ENCODE measurements at regions not wholly inside any gene's neighbourhood (a gene's known extent, or its start where the extent isn't known, plus 50 kb on each side); places are given as distances from the start of the nearest gene placed in this dataset.
"Not testable (repeated sequence)": the region's sequence is repeated elsewhere in the genome, so short reads cannot be mapped to it uniquely, and the experiment has no call there.

GRCh38 chr13:80897641-80898040, 556.7 kb upstream of the SPRY2 start:
- H3K36me3 ChIP-seq (ENCODE audit: control insufficient read depth in 4 of 4, insufficient read depth in 4 of 4, low read length in 3 of 4); H3K27me3 ChIP-seq (replicated peaks in 2 of 5; ENCODE audit: control insufficient read depth in 4 of 5, insufficient read depth in 5 of 5, low read length in 4 of 5); CTCF ChIA-PET; POLR2A ChIA-PET; H3K27ac ChIP-seq (ENCODE audit: insufficient read depth in 1 of 2, low read depth in 1 of 2, low read length in 2 of 2, poor library complexity in 1 of 2, severe bottlenecking in 2 of 2); H3K4me3 ChIP-seq (ENCODE audit: control insufficient read depth in 1 of 7, extremely low read depth in 1 of 7, insufficient read depth in 4 of 7, low read depth in 2 of 7, low read length in 6 of 7); H3K4me1 ChIP-seq (ENCODE audit: control extremely low read depth in 1 of 4, control insufficient read depth in 4 of 4, insufficient read depth in 4 of 4, low read length in 3 of 4); H3K9me3 ChIP-seq (ENCODE audit: control extremely low read depth in 1 of 5, control insufficient read depth in 4 of 5, insufficient read depth in 2 of 5, low read depth in 1 of 5, low read length in 4 of 5): not testable (repeated sequence)
- DNase-seq, result peak; percentile 34 to 80 (median 70)
- WGBS (ENCODE audit: insufficient coverage), result 15% methylated on average over 2 of the region's 4 CpGs

- DNase-seq, result no peak
- ChIA-PET POLR2A (no interaction called here), CTCF (no interaction called here)
- Histone ChIP-seq H3K4me1 (ENCODE audit: control extremely low read depth in 1 of 4, control insufficient read depth in 4 of 4, insufficient read depth in 4 of 4, low read length in 3 of 4) (no peaks in the 10 kb centered on the region), H3K9me3 (ENCODE audit: control extremely low read depth in 1 of 5, control insufficient read depth in 4 of 5, insufficient read depth in 2 of 5, low read depth in 1 of 5, low read length in 4 of 5) (no peaks in the 10 kb centered on the region), H3K27me3 (replicated peaks in 2 of 5; ENCODE audit: control insufficient read depth in 4 of 5, insufficient read depth in 5 of 5, low read length in 4 of 5) (no peaks in the 10 kb centered on the region), H3K27ac (ENCODE audit: insufficient read depth in 1 of 2, low read depth in 1 of 2, low read length in 2 of 2, poor library complexity in 1 of 2, severe bottlenecking in 2 of 2) (no peak overlapping the region), H3K36me3 (ENCODE audit: control insufficient read depth in 4 of 4, insufficient read depth in 4 of 4, low read length in 3 of 4) (no peaks in the 10 kb centered on the region), H3K4me3 (ENCODE audit: control insufficient read depth in 1 of 7, extremely low read depth in 1 of 7, insufficient read depth in 4 of 7, low read depth in 2 of 7, low read length in 6 of 7) (no peak overlapping the region)
- WGBS (ENCODE audit: insufficient coverage), result no CpG with 5 or more reads among the region's 1 CpG
Observed at GRCh38 chr13:80894917-80895316, 554.0 kb upstream of the SPRY2 start.

GRCh38 chr13:80889829-80890228, 548.9 kb upstream of the SPRY2 start:
- POLR2A ChIA-PET, result no interaction called here
- no peaks in the 10 kb centered on the region for H3K4me1 ChIP-seq (ENCODE audit: control extremely low read depth in 1 of 4, control insufficient read depth in 4 of 4, insufficient read depth in 4 of 4, low read length in 3 of 4)
- no CpG with 5 or more reads among the region's 1 CpG for WGBS (ENCODE audit: insufficient coverage)

GRCh38 chr13:80888390-80888789, 547.5 kb upstream of the SPRY2 start:
- Histone ChIP-seq H3K4me1 (ENCODE audit: control extremely low read depth in 1 of 4, control insufficient read depth in 4 of 4, insufficient read depth in 4 of 4, low read length in 3 of 4) (no peaks in the 10 kb centered on the region), H3K36me3 (ENCODE audit: control insufficient read depth in 4 of 4, insufficient read depth in 4 of 4, low read length in 3 of 4) (no peaks in the 10 kb centered on the region), H3K9me3 (ENCODE audit: control extremely low read depth in 1 of 5, control insufficient read depth in 4 of 5, insufficient read depth in 2 of 5, low read depth in 1 of 5, low read length in 4 of 5) (no peaks in the 10 kb centered on the region), H3K27me3 (replicated peaks in 2 of 5; ENCODE audit: control insufficient read depth in 4 of 5, insufficient read depth in 5 of 5, low read length in 4 of 5) (no peaks in the 10 kb centered on the region), H3K27ac (ENCODE audit: insufficient read depth in 1 of 2, low read depth in 1 of 2, low read length in 2 of 2, poor library complexity in 1 of 2, severe bottlenecking in 2 of 2) (no peak overlapping the region), H3K4me3 (ENCODE audit: control insufficient read depth in 1 of 7, extremely low read depth in 1 of 7, insufficient read depth in 4 of 7, low read depth in 2 of 7, low read length in 6 of 7) (no peak overlapping the region)
- POLR2A ChIA-PET, result no interaction called here
- WGBS (ENCODE audit: insufficient coverage), result 94% methylated on average over 2 of the region's 2 CpGs
- CTCF ChIA-PET, result no interaction called here
- DNase-seq, result no peak

More at GRCh38 chr13:80889829-80890228, 548.9 kb upstream of the SPRY2 start:
- DNase-seq, result no peak
- Histone ChIP-seq H3K9me3 (ENCODE audit: control extremely low read depth in 1 of 5, control insufficient read depth in 4 of 5, insufficient read depth in 2 of 5, low read depth in 1 of 5, low read length in 4 of 5) (no peaks in the 10 kb centered on the region), H3K27ac (ENCODE audit: insufficient read depth in 1 of 2, low read depth in 1 of 2, low read length in 2 of 2, poor library complexity in 1 of 2, severe bottlenecking in 2 of 2) (no peak overlapping the region), H3K4me3 (ENCODE audit: control insufficient read depth in 1 of 7, extremely low read depth in 1 of 7, insufficient read depth in 4 of 7, low read depth in 2 of 7, low read length in 6 of 7) (no peak overlapping the region), H3K27me3 (replicated peaks in 2 of 5; ENCODE audit: control insufficient read depth in 4 of 5, insufficient read depth in 5 of 5, low read length in 4 of 5) (no peaks in the 10 kb centered on the region), H3K36me3 (ENCODE audit: control insufficient read depth in 4 of 4, insufficient read depth in 4 of 4, low read length in 3 of 4) (no peaks in the 10 kb centered on the region)
- CTCF ChIA-PET, result no interaction called here

- POLR2A ChIA-PET, result no interaction called here
- whole genome bisulfite sequencing (ENCODE audit: insufficient coverage), result no CpG with 5 or more reads among the region's 1 CpG
- H3K36me3 ChIP-seq (ENCODE audit: control insufficient read depth in 4 of 4, insufficient read depth in 4 of 4, low read length in 3 of 4), result no peaks in the 10 kb centered on the region
- no peak overlapping the region for H3K4me3 ChIP-seq (ENCODE audit: control insufficient read depth in 1 of 7, extremely low read depth in 1 of 7, insufficient read depth in 4 of 7, low read depth in 2 of 7, low read length in 6 of 7)
- CTCF ChIA-PET, result no interaction called here
- DNase-seq, result no peak
- H3K27me3 ChIP-seq (replicated peaks in 2 of 5; ENCODE audit: control insufficient read depth in 4 of 5, insufficient read depth in 5 of 5, low read length in 4 of 5), result no peaks in the 10 kb centered on the region
- H3K9me3 ChIP-seq (ENCODE audit: control extremely low read depth in 1 of 5, control insufficient read depth in 4 of 5, insufficient read depth in 2 of 5, low read depth in 1 of 5, low read length in 4 of 5), result no peaks in the 10 kb centered on the region
- peaks cover 0 to 7% (median 2%) of the 10 kb centered on the region in 4 experiments for H3K4me1 ChIP-seq (ENCODE audit: control extremely low read depth in 1 of 4, control insufficient read depth in 4 of 4, insufficient read depth in 4 of 4, low read length in 3 of 4)
- no peak overlapping the region for H3K27ac ChIP-seq (ENCODE audit: insufficient read depth in 1 of 2, low read depth in 1 of 2, low read length in 2 of 2, poor library complexity in 1 of 2, severe bottlenecking in 2 of 2)
Observed at GRCh38 chr13:80884056-80884785, 543.3 kb upstream of the SPRY2 start.

GRCh38 chr13:80883545-80883944, 542.6 kb upstream of the SPRY2 start:
- Histone ChIP-seq H3K27ac (ENCODE audit: insufficient read depth in 1 of 2, low read depth in 1 of 2, low read length in 2 of 2, poor library complexity in 1 of 2, severe bottlenecking in 2 of 2) (no peak overlapping the region), H3K9me3 (ENCODE audit: control extremely low read depth in 1 of 5, control insufficient read depth in 4 of 5, insufficient read depth in 2 of 5, low read depth in 1 of 5, low read length in 4 of 5) (no peaks in the 10 kb centered on the region), H3K36me3 (ENCODE audit: control insufficient read depth in 4 of 4, insufficient read depth in 4 of 4, low read length in 3 of 4) (no peaks in the 10 kb centered on the region), H3K27me3 (replicated peaks in 2 of 5; ENCODE audit: control insufficient read depth in 4 of 5, insufficient read depth in 5 of 5, low read length in 4 of 5) (no peaks in the 10 kb centered on the region), H3K4me1 (ENCODE audit: control extremely low read depth in 1 of 4, control insufficient read depth in 4 of 4, insufficient read depth in 4 of 4, low read length in 3 of 4) (peaks cover 0 to 7% (median 2%) of the 10 kb centered on the region in 4 experiments), H3K4me3 (ENCODE audit: control insufficient read depth in 1 of 7, extremely low read depth in 1 of 7, insufficient read depth in 4 of 7, low read depth in 2 of 7, low read length in 6 of 7) (no peak overlapping the region)
- POLR2A ChIA-PET, result no interaction called here
- CTCF ChIA-PET, result no interaction called here
- DNase-seq, result no peak

GRCh38 chr13:80881942-80882445, 541.1 kb upstream of the SPRY2 start:
- peaks cover 0 to 7% (median 2%) of the 10 kb centered on the region in 4 experiments for H3K4me1 ChIP-seq (ENCODE audit: control extremely low read depth in 1 of 4, control insufficient read depth in 4 of 4, insufficient read depth in 4 of 4, low read length in 3 of 4)

More at GRCh38 chr13:80881942-80882445, 541.1 kb upstream of the SPRY2 start:
- H3K36me3 ChIP-seq (ENCODE audit: control insufficient read depth in 4 of 4, insufficient read depth in 4 of 4, low read length in 3 of 4), result no peaks in the 10 kb centered on the region
- ChIA-PET CTCF (no interaction called here), POLR2A (no interaction called here)
- no peak for DNase-seq
- H3K4me3 ChIP-seq (ENCODE audit: control insufficient read depth in 1 of 7, extremely low read depth in 1 of 7, insufficient read depth in 4 of 7, low read depth in 2 of 7, low read length in 6 of 7), result no peak overlapping the region
- H3K27ac ChIP-seq (ENCODE audit: insufficient read depth in 1 of 2, low read depth in 1 of 2, low read length in 2 of 2, poor library complexity in 1 of 2, severe bottlenecking in 2 of 2), result no peak overlapping the region
- H3K27me3 ChIP-seq (replicated peaks in 2 of 5; ENCODE audit: control insufficient read depth in 4 of 5, insufficient read depth in 5 of 5, low read length in 4 of 5), result no peaks in the 10 kb centered on the region
- H3K9me3 ChIP-seq (ENCODE audit: control extremely low read depth in 1 of 5, control insufficient read depth in 4 of 5, insufficient read depth in 2 of 5, low read depth in 1 of 5, low read length in 4 of 5), result no peaks in the 10 kb centered on the region

Measured in common myeloid progenitor, CD34-positive (primary cell).